KOPT-K1 (cell line): ENCODE measurements at regions not wholly inside any gene's neighbourhood (a gene's known extent, or its start where the extent isn't known, plus 50 kb on each side); places are given as distances from the start of the nearest gene placed in this dataset.

Experiments used
- H3K27ac ChIP-seq: fragments of 200-600 bp; sonication (generic); 2 replicates; pipeline ENCODE4 v1.5.1; 2016; ENCODE audit warnings: antibody characterized with exemption, mild to moderate bottlenecking, low read depth, low read length; ENCODE audit not compliant: poor library complexity, severe bottlenecking
- H3K36me3 ChIP-seq: fragments of 200-600 bp; sonication (generic); 2 replicates; pipeline ENCODE4 v1.5.1; 2017; ENCODE audit warnings: antibody characterized with exemption, mild to moderate bottlenecking, low read length, moderate library complexity; ENCODE audit not compliant: insufficient read depth
- H3K9me3 ChIP-seq: fragments of 200-600 bp; sonication (generic); 2 replicates; pipeline ENCODE4 v1.5.1; 2017; ENCODE audit warnings: antibody characterized with exemption, low read length, mild to moderate bottlenecking; ENCODE audit not compliant: insufficient read depth, poor library complexity, severe bottlenecking

DNA sequence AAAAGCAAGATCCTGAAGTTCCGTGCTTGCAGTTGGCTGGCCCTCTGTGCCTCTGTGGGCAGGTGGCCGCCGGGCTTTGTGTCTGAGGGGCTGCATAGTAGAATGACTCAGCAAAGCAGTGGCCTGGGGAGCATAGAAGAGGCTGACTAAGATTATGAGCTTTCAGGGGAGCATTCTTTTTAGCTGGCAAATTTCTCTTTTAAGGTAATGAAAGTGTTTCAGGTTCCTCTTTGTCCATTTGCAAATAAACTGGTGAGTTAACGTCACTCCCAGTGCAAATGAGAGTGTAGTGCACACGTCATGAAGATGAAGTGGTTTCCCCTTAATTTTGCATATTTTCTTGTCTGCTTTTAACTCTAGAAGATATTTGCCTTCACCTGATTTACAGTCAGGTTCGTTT is 98.6 kb downstream of the BCL2L11 start:
- no peaks in the 10 kb centered on the region for H3K36me3 ChIP-seq
- peaks cover 33% of the 10 kb centered on the region for H3K9me3 ChIP-seq
- no peak overlapping the region for H3K27ac ChIP-seq

DNA sequence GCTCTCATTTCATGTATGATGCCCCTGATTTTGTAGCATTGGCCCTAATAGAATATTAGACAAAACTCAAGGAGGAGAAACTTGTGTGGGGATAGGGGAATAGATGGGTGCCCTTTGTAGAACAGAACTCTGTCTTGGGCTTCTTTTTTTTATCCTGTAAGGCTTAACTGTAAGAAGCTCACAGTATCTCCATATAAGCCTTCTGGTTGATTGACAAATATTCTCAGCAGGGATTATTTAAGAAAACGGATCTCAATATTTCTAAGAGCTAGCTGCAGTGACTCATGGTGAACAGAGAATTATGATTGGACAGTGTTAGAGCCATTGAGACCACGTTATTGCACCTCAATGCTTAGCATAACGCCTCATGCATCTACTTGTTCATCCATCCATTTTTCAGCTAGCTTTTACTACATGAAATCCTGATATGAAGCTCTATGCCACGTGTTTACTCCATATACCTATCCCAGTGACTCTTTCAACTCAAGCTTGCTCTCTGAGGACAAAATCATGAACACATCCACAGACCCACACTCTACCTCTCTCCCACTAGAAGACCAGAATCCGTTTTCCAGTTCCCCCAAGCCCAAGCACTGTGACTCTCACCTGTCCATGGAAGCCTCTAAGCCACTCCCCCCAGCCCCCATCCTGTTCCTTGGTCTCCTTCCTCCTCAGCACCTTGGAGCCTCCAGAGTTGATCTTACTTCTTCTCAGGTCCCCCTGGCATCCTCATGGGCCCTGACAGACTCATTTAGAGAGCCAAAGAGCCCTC is 99.2 kb downstream of the BCL2L11 start:
- H3K9me3 ChIP-seq, result peaks cover 27% of the 10 kb centered on the region
- no peaks in the 10 kb centered on the region for H3K36me3 ChIP-seq
- H3K27ac ChIP-seq, result no peak overlapping the region

DNA sequence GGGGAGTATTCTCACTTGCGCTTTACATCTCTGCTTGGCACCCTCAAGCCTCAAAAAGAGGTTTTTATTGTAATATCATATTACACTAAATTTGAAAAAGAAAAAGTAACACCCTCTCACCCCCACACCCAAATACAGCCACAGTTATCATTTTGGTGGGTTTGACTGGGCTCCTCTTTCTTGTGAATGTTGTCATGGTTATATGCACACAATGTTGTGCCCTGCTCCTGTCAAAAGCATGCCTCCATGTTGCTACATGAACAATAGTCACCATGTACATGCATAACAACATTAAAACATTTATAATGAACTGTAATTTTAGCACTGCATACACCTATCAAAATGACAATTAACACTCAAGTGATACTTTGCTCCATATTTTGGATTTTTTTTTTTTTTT is 100.2 kb downstream of the BCL2L11 start:
- Histone ChIP-seq H3K36me3 (no peaks in the 10 kb centered on the region), H3K9me3 (peaks cover 33% of the 10 kb centered on the region), H3K27ac (no peak overlapping the region)

DNA sequence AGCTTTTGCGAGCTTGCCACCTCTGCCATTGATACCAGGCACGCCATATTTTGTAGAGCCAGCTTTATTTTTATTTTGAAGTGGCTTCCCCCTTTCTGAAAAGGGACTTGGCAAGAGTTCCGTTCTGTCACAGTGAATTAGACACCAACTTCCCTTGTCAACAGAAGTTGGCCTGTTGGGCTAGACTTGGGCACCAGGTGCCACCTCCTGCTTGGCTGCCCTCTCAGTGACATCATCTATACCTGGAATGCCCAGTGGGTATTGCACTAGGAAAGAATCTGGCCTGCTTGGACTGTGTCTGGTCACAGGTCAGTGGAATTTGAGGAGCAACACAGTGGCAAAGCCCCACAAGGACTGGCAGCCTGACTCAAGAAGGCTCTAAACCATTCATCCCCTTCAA is 101.0 kb downstream of the BCL2L11 start:
- H3K27ac ChIP-seq, result no peak overlapping the region
- peaks cover 31% of the 10 kb centered on the region for H3K9me3 ChIP-seq

DNA sequence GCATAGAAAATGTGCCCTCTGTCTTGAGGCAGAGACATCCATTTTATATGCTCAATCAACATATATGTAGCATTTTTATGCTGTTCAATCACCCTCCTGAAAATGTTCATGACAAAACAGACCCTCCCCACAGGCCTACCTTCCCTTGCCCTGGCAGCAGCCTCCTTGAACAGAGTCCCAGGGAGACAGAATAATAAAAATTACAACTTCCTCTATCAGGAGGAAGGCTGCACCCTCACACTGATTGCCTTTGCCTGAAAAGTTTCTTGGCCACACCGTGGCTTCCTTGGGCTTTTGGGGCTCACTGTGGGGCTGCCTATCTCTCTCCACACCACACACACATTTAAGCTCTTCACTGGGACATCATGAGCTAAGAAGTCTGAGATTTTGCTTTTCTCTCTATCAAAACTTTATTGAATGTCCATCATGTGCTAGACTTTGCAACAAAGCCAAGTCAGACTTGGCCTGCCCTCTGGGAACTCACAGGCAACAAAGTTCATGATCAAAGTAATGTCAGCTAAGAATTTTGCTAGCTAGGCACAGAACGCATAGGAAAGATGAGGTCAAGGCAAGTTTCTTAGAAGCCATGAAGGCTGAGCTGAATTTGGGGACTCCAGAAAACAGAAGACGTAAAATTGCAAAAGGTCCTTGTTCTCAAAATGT is 101.6 kb downstream of the BCL2L11 start:
- H3K9me3 ChIP-seq, result peaks cover 25% of the 10 kb centered on the region
- no peak overlapping the region for H3K27ac ChIP-seq
- H3K36me3 ChIP-seq, result no peaks in the 10 kb centered on the region

More for the DNA sequence above, 101.0 kb downstream of the BCL2L11 start:
- H3K36me3 ChIP-seq, result no peaks in the 10 kb centered on the region

DNA sequence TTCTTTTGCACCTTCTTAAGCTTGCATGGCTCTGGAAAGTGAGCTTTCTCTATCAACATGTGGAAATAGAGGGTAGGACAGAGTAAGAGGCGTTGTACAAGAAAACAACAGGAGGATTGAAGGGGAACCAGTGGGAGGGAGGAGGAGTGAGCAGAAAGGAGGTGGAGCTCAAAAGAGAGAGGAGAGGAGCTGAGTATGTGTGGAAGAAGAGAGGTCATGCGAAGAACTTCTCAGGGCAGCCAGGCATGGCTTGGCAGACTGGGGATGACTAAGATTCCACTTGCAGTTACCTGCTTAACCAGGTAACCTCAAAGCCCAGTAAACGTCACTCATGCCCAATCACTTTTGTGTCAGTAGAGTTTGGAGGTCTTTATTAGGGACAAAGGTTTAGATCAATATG is 105.1 kb downstream of the BCL2L11 start:
- no peaks in the 10 kb centered on the region for H3K36me3 ChIP-seq
- no peak overlapping the region for H3K27ac ChIP-seq
- peaks cover 26% of the 10 kb centered on the region for H3K9me3 ChIP-seq

DNA sequence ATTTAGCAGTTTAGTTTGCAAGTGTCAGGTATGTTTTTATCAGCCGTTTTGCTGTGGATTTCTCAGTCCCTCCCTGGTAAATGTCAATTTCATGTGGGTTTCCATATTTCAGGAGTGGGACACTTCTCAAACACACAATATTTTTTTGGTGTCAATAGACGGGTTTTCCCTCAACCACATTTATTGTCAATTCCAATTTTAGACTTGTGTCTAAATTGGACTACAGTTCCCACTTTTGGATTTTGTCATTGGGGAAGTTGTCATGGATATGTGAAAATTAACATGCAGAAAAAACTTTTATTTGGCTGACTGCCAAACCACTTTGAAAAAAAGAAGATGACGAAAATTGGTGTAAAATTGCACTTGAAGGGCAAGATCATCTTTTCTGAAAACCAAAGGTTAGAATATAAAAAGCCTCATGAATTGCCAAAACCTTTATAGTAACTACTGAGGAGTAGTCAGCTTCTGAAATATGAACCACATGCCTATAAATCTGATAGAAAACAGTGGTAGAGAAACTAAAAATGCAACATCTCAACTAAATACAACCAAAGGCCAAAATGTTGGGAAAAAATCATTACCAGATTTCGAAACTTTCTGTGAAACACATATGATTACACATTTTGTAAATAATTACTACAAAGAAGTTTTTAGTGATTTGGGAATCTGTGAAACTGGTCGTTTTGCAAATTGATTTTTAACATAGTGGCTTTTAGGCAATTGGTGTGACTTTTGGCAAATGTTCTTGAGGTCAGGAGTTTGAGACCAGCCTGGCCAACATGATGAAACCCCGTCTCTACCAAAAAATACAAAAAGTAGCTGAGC is 106.4 kb downstream of the BCL2L11 start:
- Histone ChIP-seq H3K27ac (no peak overlapping the region), H3K36me3 (no peaks in the 10 kb centered on the region), H3K9me3 (peaks cover 22% of the 10 kb centered on the region)

DNA sequence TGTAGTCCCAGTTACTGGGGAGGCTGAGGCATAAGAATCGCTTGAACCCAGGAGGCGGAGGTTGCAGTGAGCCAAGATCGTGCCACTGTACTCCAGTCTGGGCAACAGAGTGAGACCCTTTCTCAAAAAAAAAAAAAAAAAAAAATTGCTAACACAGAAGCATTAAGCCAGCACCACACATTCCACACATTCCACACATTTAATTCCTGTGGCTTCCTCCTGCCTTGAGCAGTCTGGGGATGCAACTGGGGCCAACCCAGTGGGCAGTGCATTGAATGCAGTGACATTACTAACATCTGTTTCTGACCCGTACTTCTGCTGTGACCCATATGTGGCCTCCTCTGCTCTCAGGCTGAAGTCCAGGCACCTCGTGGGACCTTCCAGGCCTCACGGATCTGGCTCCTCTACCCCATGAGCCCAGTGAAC is 107.0 kb downstream of the BCL2L11 start:
- Histone ChIP-seq H3K36me3 (no peaks in the 10 kb centered on the region), H3K9me3 (peaks cover 19% of the 10 kb centered on the region), H3K27ac (no peak overlapping the region)

DNA sequence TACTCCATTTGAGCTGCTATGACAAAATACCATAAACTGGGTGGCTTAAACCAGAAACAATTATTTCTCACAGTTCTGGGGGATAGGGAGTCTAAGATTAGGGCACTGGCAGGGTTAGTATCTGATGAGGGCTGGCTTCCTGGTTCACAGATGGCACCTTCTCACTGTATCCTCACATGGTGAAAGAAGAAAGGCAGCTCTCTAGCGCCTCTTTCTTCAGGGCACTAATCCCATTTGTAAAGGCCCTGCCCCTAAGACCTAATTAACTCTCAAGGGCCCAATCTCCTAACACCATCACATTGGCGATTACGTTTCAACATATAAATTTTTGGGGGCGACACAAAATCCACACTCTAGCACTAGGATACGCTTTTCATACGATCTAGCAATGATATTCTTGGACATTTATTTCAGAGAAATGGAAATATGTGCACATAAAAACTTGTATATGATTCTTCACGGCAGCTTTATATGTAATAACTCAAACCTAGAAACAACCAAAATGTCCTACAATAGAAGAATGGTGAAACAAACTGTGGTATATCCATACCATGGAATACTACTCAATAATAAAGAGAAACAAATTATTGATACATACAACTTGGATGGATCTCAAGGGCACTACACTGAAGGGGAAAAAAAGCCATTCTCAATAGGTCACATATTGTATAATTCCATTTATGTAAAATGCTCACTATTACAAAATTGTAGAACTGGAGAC is 111.0 kb downstream of the BCL2L11 start:
- Histone ChIP-seq H3K27ac (no peak overlapping the region), H3K36me3 (no peaks in the 10 kb centered on the region), H3K9me3 (peaks cover 4% of the 10 kb centered on the region)

DNA sequence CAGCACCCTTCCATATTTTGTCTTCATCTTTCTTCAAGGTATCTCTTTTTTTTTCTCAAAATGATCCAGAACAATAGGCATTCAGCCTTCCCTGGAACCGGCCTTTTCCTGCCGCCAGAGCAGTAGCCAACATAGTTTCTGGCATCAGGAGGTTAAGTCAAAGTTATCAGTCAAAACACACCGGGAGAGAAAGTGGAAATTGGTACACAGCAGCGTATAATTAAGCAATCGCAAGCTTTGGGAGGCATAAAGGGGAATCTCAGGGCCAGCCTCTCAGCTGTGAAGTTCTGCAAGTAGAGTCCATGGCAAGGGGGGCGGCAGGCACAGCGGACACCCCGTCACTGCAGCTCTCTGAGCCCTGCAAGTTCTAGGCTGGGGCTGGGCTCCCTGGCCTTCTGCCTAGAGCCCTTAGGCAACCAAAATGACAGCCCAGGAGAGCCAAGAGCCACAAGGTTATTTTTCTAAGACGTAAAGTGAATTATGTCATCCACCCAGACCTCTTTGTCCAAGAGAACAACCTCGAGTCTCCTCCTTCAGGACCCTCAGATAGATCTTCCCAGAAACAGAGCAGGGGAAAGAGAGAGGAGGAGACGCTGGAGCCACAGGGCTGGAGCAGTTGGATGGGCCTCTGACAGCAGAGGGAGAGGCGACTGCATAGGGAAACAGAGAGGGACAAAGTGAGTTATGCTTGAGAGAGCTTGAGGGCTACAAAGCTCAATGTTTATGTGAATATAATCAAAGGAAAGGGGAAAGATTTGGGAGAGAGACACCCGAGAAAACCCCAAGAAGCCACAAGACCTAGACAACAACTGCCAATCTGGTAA is 114.7 kb downstream of the BCL2L11 start:
- Histone ChIP-seq H3K27ac (no peak overlapping the region), H3K9me3 (no peaks in the 10 kb centered on the region), H3K36me3 (no peaks in the 10 kb centered on the region)

DNA sequence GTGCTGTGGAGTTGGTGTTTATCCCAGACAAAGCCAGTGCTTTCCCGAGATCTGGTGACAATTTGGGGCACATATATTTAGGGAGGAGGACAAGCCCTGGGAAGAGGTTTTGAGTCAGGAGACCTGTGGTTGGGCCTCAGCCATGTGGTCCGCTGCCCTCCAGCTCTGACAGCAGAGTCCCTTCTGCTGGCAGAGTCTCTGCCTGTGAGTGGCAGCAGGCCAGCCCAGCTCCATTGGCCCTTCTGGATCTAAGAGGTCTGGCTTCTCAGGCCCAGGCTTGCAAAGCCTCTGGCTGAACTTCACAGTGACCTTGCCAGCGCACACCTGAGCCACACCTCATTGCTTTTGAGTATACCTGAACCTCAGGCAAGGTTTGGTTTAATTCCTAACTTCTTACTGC is 115.3 kb downstream of the BCL2L11 start:
- Histone ChIP-seq H3K27ac (no peak overlapping the region), H3K9me3 (no peaks in the 10 kb centered on the region), H3K36me3 (no peaks in the 10 kb centered on the region)

DNA sequence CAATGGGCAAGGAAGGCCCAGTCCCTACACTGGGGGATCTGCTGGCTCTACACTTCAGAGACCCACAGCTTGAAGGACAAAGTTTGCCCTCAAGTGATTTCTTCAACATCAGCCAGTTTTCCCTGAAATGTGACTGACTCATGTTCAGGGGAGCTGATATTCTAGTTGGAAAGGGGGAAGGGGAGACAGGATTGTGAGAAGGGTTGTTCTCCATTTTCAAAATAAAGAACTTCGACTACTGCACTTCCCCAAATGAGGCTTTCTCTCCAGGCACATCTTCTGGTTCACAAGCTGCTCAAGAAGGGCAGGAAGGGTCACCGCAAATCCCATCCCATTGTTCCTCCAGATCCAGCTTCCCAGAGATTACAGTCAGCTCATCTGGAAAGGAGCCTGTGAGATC is 117.6 kb downstream of the BCL2L11 start:
- Histone ChIP-seq H3K27ac (no peak overlapping the region), H3K9me3 (no peaks in the 10 kb centered on the region), H3K36me3 (no peaks in the 10 kb centered on the region)

DNA sequence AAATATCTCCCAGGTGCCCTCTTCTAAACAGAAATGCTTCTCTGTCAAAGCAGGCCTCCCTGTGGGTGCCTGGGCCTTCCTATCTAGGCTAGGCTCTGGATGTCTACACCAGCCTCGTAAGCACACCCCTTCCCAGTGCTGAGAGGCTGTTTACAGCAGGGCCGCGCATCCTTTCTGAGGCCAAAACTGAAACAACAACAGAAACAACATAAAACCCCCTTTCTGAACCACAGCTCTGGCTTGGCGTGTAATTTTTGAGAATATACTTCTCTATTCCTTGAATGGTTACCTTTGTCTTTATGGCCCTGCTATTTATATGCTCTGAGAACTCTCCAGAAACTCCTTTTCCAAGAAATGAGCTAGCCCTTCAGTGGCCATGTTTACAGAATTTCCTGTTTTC is 118.4 kb downstream of the BCL2L11 start:
- H3K27ac ChIP-seq, result no peak overlapping the region

DNA sequence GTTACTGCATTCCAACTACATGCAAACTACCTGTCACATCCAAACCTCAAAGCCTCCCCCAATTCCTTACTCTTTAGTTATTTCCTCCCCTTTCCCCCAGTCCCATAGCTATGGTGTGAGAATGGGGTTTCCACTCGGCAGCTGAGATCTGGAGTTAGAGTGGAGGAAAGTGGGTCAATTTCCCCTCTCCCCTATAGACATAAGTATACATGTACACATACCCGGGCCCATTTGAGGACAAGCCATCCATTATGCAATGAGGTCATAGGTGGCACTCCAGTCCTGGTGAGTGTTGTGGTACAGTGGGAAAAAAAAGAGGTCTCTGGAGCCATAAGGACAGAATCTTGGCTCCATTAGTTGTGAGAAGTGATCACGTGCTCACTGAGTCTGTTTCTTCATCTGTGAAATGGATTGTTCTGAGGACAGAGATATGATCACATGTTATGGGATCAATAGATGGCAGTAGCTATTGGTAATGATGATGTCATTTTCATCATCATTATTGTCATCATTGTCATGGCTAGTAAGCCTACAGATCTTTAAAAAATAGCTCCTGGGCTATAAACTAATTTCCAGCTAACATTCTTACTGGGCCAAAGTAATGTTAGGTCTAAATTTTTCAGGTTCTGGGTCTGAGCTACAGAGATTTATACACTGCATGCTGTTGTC is 119.0 kb downstream of the BCL2L11 start:
- H3K36me3 ChIP-seq, result no peaks in the 10 kb centered on the region
- no peaks in the 10 kb centered on the region for H3K9me3 ChIP-seq
- H3K27ac ChIP-seq, result no peak overlapping the region

More for the DNA sequence above, 118.4 kb downstream of the BCL2L11 start:
- no peaks in the 10 kb centered on the region for H3K36me3 ChIP-seq
- no peaks in the 10 kb centered on the region for H3K9me3 ChIP-seq
